Kidney (tissue), 13 donors: ENCODE measurements at regions not wholly inside any gene's neighbourhood (a gene's known extent, or its start where the extent isn't known, plus 50 kb on each side); places are given as distances from the start of the nearest gene placed in this dataset.

Experiments
- DNase-seq, 5 donors: peaks; one replicate each; pipeline ENCODE4 v3.0.0-alpha.2; 2013 to 2020
- FAIRE-seq: peaks from 2 replicates; lab custom pipeline; 2012; peaks lifted over from hg19 to GRCh38; lab: Jason Lieb, UNC
- H3K27ac ChIP-seq, 2 donors: one replicate each; pipeline ENCODE4 v1.7.0; 2013; ENCODE audit warnings: low read depth in 2 of 2, low read length in 2 of 2, inconsistent platforms in 1 of 2
- H3K27me3 ChIP-seq: one replicate; pipeline ENCODE4 v1.7.1; 2013; ENCODE audit warnings: low read length, inconsistent platforms; ENCODE audit not compliant: control insufficient read depth, insufficient read depth
- H3K36me3 ChIP-seq, 3 donors: one replicate each; pipeline versions ENCODE4 v1.7.0 to v1.7.1; 2013; ENCODE audit warnings: low read length in 3 of 3, control low read depth in 1 of 3, inconsistent platforms in 1 of 3; ENCODE audit not compliant: insufficient read depth in 3 of 3, control insufficient read depth in 2 of 3
- H3K4me1 ChIP-seq, 3 donors: one replicate each; pipeline versions ENCODE4 v1.7.0 to v1.7.1; 2013; ENCODE audit warnings: low read length in 3 of 3, inconsistent platforms in 1 of 3, low read depth in 1 of 3; ENCODE audit not compliant: control insufficient read depth in 2 of 3, insufficient read depth in 2 of 3
- H3K4me3 ChIP-seq, 3 donors: one replicate each; pipeline versions ENCODE4 v1.7.0 to v1.8.1; 2013; ENCODE audit warnings: low read length in 3 of 3, control low read depth in 1 of 3, inconsistent platforms in 1 of 3
- H3K9ac ChIP-seq, 3 donors: one replicate each; pipeline versions ENCODE4 v1.7.0 to v1.7.1; 2013; ENCODE audit warnings: low read length in 3 of 3, control low read depth in 1 of 3, inconsistent platforms in 1 of 3
- H3K9me3 ChIP-seq, 3 donors: one replicate each; pipeline versions ENCODE4 v1.7.0 to v1.7.1; 2013; ENCODE audit warnings: low read length in 3 of 3, control low read depth in 1 of 3, inconsistent platforms in 1 of 3; ENCODE audit not compliant: control insufficient read depth in 2 of 3, insufficient read depth in 1 of 3
- CTCF ChIP-seq: IDR thresholded peaks from 3 replicates; pipeline ENCODE4 v1.5.1; 2012; ENCODE audit warnings: mild to moderate bottlenecking, moderate library complexity, borderline replicate concordance; ENCODE audit not compliant: insufficient read depth; ENCODE audit errors: extremely low read depth
- intact Hi-C: fragments of 100-400 bp; cut with DNase I; formaldehyde crosslinking; loops from one replicate; pipeline ENCODE4 v1.11.1; 2022
- donor health status: control.
- donor health status: control.
- donor health status: control.
- donor health status: control.
- donor health status: control.
- donor health status: DM: yes; HTN: yes; CAD: no.
- donor health status: Normal renal cell carcinoma (clear cell type).

GRCh38 chr2:239824866-239825704, 200.1 kb downstream of the NDUFA10 start:
- no peaks in the 10 kb centered on the region for H3K36me3 ChIP-seq
- FAIRE-seq (no peak), DNase-seq (peak in 1 of 5 donors; percentile 26)
- no peaks in the 10 kb centered on the region for H3K9me3 ChIP-seq
- no peak overlapping the region for H3K9ac ChIP-seq
- H3K4me3 ChIP-seq, result no peak overlapping the region
- no peak overlapping the region for H3K27ac ChIP-seq
- TF ChIP-seq CTCF, result no peak
- no peaks in the 10 kb centered on the region for H3K27me3 ChIP-seq
- no peaks in the 10 kb centered on the region for H3K4me1 ChIP-seq
- intact Hi-C loops, result no loop called here

DNA sequence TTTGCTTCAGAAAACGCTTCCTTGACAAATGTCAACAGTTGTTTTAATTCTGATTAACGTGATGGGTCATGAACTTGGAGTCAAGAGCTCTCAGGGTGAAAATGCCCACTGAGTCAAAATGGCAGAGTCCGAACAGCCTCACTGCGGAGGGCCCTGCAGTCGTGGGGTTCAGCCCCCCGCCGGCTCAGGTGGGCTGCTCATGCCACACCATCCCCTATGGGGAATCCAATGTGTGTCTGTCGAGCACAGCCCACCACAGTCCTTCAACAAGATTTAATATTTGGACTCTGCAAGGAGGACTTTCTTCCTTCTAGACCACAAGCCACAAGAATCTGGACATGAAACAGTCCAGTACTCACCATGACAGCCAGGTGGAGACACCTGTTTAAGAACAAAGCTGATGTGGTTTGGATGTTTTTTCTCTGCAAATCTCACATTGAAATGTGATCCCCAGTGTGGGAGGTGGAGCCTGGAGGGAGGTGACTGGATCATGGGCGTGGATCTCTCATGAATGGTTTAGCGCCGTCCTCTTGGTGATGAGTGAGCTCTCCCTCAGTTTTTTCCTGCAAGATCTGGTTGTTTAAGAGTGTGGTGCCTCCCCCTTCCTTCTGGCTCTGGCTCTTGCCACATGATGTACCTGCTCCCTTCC, 201.0 kb downstream of the NDUFA10 start:
- no peaks in the 10 kb centered on the region for H3K27me3 ChIP-seq
- DNase-seq (peak; percentile 31 to 93 (median 82)), FAIRE-seq (no peak)
- peak; percentile 37 for TF ChIP-seq CTCF
- no peaks in the 10 kb centered on the region for H3K4me1 ChIP-seq
- H3K4me3 ChIP-seq, result no peak overlapping the region
- H3K36me3 ChIP-seq, result no peaks in the 10 kb centered on the region
- intact Hi-C loops, result no loop called here
- no peaks in the 10 kb centered on the region for H3K9me3 ChIP-seq
- H3K27ac ChIP-seq, result no peak overlapping the region
- H3K9ac ChIP-seq, result no peak overlapping the region

DNA sequence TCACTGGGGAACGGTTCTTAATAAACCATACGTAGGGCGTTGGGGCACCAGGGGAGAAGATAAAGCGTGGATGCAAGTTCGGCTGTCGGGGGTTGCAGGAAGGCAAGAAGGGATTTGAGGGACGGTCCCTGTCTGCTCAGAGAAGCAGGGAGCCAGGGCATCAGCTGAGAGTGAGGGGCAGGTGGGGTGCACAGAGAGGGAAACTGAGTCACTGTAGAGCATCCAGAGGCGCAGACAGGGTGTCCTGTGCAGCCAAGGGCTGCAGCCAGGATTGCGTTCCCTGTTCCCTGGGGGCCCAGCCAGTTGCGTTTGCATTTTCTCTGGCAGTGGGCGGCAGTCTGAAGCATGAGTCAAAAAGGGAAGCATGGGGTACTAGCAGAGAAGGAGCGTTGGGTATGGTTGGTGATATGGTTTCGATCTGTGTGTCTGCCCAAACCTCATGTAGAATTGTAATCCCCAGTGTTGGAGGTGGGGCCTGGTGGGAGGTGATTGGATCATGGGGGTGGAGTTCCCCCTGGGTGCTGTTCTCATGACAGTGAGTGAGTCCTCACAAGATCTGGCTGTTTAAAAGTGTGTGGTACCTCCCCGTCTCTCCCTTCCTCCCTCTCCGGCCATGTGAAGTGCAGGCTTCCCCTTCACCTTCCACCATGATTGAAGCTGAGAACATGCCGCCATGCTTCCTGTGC, 202.9 kb downstream of the NDUFA10 start:
- Histone ChIP-seq H3K27me3 (no peaks in the 10 kb centered on the region), H3K4me3 (no peak overlapping the region), H3K36me3 (no peaks in the 10 kb centered on the region), H3K27ac (no peak overlapping the region), H3K9ac (no peak overlapping the region), H3K4me1 (no peaks in the 10 kb centered on the region), H3K9me3 (no peaks in the 10 kb centered on the region)
- FAIRE-seq (no peak), DNase-seq (peak in 1 of 5 donors; percentile 33)
- intact Hi-C loops, result no loop called here
- TF ChIP-seq CTCF, result no peak
